Erythroblast (primary cell): ENCODE measurements at regions not wholly inside any gene's neighbourhood (a gene's known extent, or its start where the extent isn't known, plus 50 kb on each side); places are given as distances from the start of the nearest gene placed in this dataset.

Source experiments
- DNase-seq, 2 experiments: peaks; one replicate each; lab custom pipeline; 2025; lab: John Stamatoyannopoulos, UW
- GATA1 ChIP-seq: IDR thresholded peaks from 2 replicates; pipeline ENCODE4 v1.6.1; 2011; ENCODE audit warnings: low read depth, mild to moderate bottlenecking, control low read depth, low read length, moderate library complexity
- POLR2A ChIP-seq: IDR thresholded peaks from 2 replicates; pipeline ENCODE4 v1.6.1; 2011; ENCODE audit warnings: mild to moderate bottlenecking, low read length

GRCh38 chr1:84090447-84091245, 53.4 kb upstream of the PRKACB start:
- no peak for DNase-seq
- no peak for TF ChIP-seq POLR2A
- no peak for TF ChIP-seq GATA1

GRCh38 chr1:84089867-84090266, 54.2 kb upstream of the PRKACB start:
- no peak for DNase-seq
- no peak for TF ChIP-seq GATA1
- no peak for TF ChIP-seq POLR2A

GRCh38 chr1:84089465-84089864, 54.6 kb upstream of the PRKACB start:
- peak in 1 of 2 experiments; percentile 41 for DNase-seq
- TF ChIP-seq POLR2A (no peak), GATA1 (no peak)

- TF ChIP-seq POLR2A: no peak
- no peak for TF ChIP-seq GATA1
- DNase-seq: no peak
These were observed 57.5 kb upstream of the PRKACB start for GRCh38 chr1:84086616-84087015.

GRCh38 chr1:84086189-84086588, 57.9 kb upstream of the PRKACB start:
- TF ChIP-seq POLR2A: no peak
- no peak for TF ChIP-seq GATA1
- DNase-seq: peak; percentile 3 to 6

- no peak for TF ChIP-seq POLR2A
- no peak for TF ChIP-seq GATA1
- no peak for DNase-seq
These were observed 60.8 kb upstream of the PRKACB start for GRCh38 chr1:84083307-84083706.

GRCh38 chr1:84078842-84079202, 65.2 kb upstream of the PRKACB start:
- no peak for TF ChIP-seq GATA1
- no peak for TF ChIP-seq POLR2A
- DNase-seq: no peak

- peak; percentile 37 to 77 for DNase-seq
- no peak for TF ChIP-seq GATA1
- TF ChIP-seq POLR2A: no peak
These were observed 65.8 kb upstream of the PRKACB start for GRCh38 chr1:84078108-84078841.

GRCh38 chr1:84077476-84078107, 66.5 kb upstream of the PRKACB start:
- peak; percentile 88 to 90 for DNase-seq
- TF ChIP-seq POLR2A: peak; percentile 69
- no peak for TF ChIP-seq GATA1

GRCh38 chr1:84073266-84073665, 70.8 kb upstream of the PRKACB start:
- TF ChIP-seq POLR2A: no peak
- no peak for TF ChIP-seq GATA1
- DNase-seq: no peak

GRCh38 chr1:84069236-84069845, 70.4 kb upstream of the TTLL7 start:
- TF ChIP-seq GATA1: no peak
- TF ChIP-seq POLR2A: no peak
- DNase-seq: peak; percentile 19 to 36

GRCh38 chr1:84062496-84062895, 63.6 kb upstream of the TTLL7 start:
- TF ChIP-seq GATA1: no peak
- no peak for TF ChIP-seq POLR2A
- no peak for DNase-seq

GRCh38 chr1:84061336-84061735, 62.4 kb upstream of the TTLL7 start:
- no peak for TF ChIP-seq POLR2A
- TF ChIP-seq GATA1: no peak
- no peak for DNase-seq
